HepG2 (cell line): ENCODE measurements at regions not wholly inside any gene's neighbourhood (a gene's known extent, or its start where the extent isn't known, plus 50 kb on each side); places are given as distances from the start of the nearest gene placed in this dataset.

Experiments
- CENPX ChIP-seq: sonication (generic); formaldehyde crosslinking; IDR thresholded peaks from 2 replicates; pipeline ENCODE4 v1.9.0; 2021; ENCODE audit warnings: mild to moderate bottlenecking, missing genetic modification reagents, moderate library complexity
- FIP1L1 ChIP-seq: fragments of 200-400 bp; formaldehyde crosslinking; IDR thresholded peaks from 2 replicates; pipeline ENCODE4 v1.6.1; 2018; ENCODE audit warnings: low read depth, mild to moderate bottlenecking, low read length, moderate library complexity, borderline replicate concordance; ENCODE audit not compliant: insufficient read depth
- FOSL1 ChIP-seq: sonication (generic); formaldehyde crosslinking; IDR thresholded peaks from 2 replicates; pipeline ENCODE4 v1.9.0; 2021; ENCODE audit warnings: missing genetic modification reagents, borderline replicate concordance
- FOXK2 ChIP-seq: fragments of 450-650 bp; IDR thresholded peaks from 2 replicates; pipeline ENCODE4 v1.6.1; 2016
- GABPA ChIP-seq, 2 experiments: IDR thresholded peaks; 2 replicates each; pipeline ENCODE4 v1.6.1; 2011 to 2016; ENCODE audit warnings: low read depth in 2 of 2, low read length in 1 of 2, missing biosample characterization in 1 of 2, missing genetic modification characterization in 1 of 2
- KAT2B ChIP-seq: fragments of 150-350 bp; IDR thresholded peaks from 2 replicates; pipeline ENCODE4 v1.6.1; 2014; ENCODE audit warnings: low read depth, low read length, borderline replicate concordance
- REXO4 ChIP-seq: sonication (generic); formaldehyde crosslinking; IDR thresholded peaks from 2 replicates; pipeline ENCODE4 v1.8.0; 2022; ENCODE audit warnings: missing genetic modification reagents, mild to moderate bottlenecking, borderline replicate concordance
- SMAD3 ChIP-seq: sonication (generic); formaldehyde crosslinking; IDR thresholded peaks from 2 replicates; pipeline ENCODE4 v1.4.0; 2020; ENCODE audit warnings: missing genetic modification reagents
- SRY ChIP-seq: sonication (generic); formaldehyde crosslinking; IDR thresholded peaks from 2 replicates; pipeline ENCODE4 v1.8.0; 2022; ENCODE audit warnings: mild to moderate bottlenecking, missing genetic modification reagents
- TGIF2 ChIP-seq: IDR thresholded peaks from 2 replicates; pipeline ENCODE4 v1.6.1; 2016; ENCODE audit warnings: control low read depth, missing compliant biosample characterization
- TSC22D2 ChIP-seq: sonication (generic); formaldehyde crosslinking; IDR thresholded peaks from 2 replicates; pipeline ENCODE4 v1.5.1; 2020; ENCODE audit warnings: missing genetic modification reagents, mild to moderate bottlenecking, borderline replicate concordance
- ZNF121 ChIP-seq: sonication (generic); formaldehyde crosslinking; IDR thresholded peaks from 2 replicates; pipeline ENCODE4 v1.5.0; 2020; ENCODE audit warnings: mild to moderate bottlenecking, missing genetic modification reagents
- ZNF17 ChIP-seq: sonication (generic); formaldehyde crosslinking; IDR thresholded peaks from 2 replicates; pipeline ENCODE4 v1.5.0; 2020; ENCODE audit warnings: mild to moderate bottlenecking, missing genetic modification reagents
- ZNF430 ChIP-seq: sonication (generic); formaldehyde crosslinking; IDR thresholded peaks from 2 replicates; pipeline ENCODE4 v1.9.0; 2021; ENCODE audit warnings: mild to moderate bottlenecking, missing genetic modification reagents
- ZNF431 ChIP-seq: sonication (generic); formaldehyde crosslinking; IDR thresholded peaks from 2 replicates; pipeline ENCODE4 v1.9.0; 2022; ENCODE audit warnings: missing genetic modification reagents, low read depth, mild to moderate bottlenecking, borderline replicate concordance
- ZNF451 ChIP-seq: sonication (generic); formaldehyde crosslinking; IDR thresholded peaks from 2 replicates; pipeline ENCODE4 v1.5.0; 2020; ENCODE audit warnings: mild to moderate bottlenecking, missing genetic modification reagents
- ZNF564 ChIP-seq: sonication (generic); formaldehyde crosslinking; IDR thresholded peaks from 2 replicates; pipeline ENCODE4 v1.8.1; 2023; ENCODE audit warnings: mild to moderate bottlenecking, missing genetic modification reagents
- ZSCAN29 ChIP-seq: sonication (generic); formaldehyde crosslinking; conservative IDR thresholded peaks from 2 replicates; pipeline ENCODE4 v1.4.0; 2020; ENCODE audit warnings: mild to moderate bottlenecking, missing genetic modification reagents
- ZZZ3 ChIP-seq: sonication (generic); formaldehyde crosslinking; IDR thresholded peaks from 2 replicates; pipeline ENCODE4 v1.4.0; 2020; ENCODE audit warnings: missing genetic modification reagents, mild to moderate bottlenecking, borderline replicate concordance
- TF ChIP-seq, protein P1 (sequence below): IDR thresholded peaks from 2 replicates; pipeline ENCODE4 v1.4.0; 2020; ENCODE audit warnings: mild to moderate bottlenecking, missing genetic modification reagents
- TF ChIP-seq, protein P2 (sequence below): IDR thresholded peaks from 2 replicates; pipeline ENCODE4 v1.6.1; 2018; ENCODE audit warnings: missing genetic modification reagents
- TF ChIP-seq, protein P3 (sequence below): sonication (generic); formaldehyde crosslinking; IDR thresholded peaks from 2 replicates; pipeline ENCODE4 v1.4.0; 2020; ENCODE audit warnings: low read depth, mild to moderate bottlenecking, missing genetic modification reagents
- TF ChIP-seq, protein P4 (sequence below): sonication (generic); formaldehyde crosslinking; IDR thresholded peaks from 2 replicates; pipeline ENCODE4 v1.4.0; 2020; ENCODE audit warnings: missing genetic modification reagents, borderline replicate concordance

DNA sequence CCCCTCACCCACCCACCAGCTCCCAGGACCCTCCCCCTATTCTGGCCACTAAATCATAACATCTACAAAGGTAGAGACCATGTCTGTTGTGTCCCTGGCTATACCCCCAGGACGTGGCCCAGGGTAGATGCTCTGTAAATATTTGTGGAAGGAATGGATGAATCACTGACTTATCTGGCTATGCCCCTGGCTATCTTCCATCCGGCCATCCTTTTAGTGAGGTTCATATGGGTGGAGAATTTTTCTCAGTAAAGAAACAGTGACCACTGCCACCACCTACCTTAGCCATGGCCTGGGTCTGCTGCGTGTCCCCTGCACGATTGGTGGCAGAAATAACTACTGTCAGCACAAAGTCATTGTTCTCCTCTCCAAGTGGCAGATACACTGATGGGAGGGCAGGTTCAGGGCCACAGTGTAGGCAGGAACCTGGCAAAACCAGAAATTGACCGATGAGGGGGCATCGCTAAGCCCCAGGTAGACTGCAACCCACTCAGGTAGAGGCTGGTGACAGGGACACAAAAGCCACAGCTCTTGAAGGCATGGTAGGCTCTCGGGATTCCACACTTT is 63.1 kb upstream of the BCO1 start (continued):
- TF ChIP-seq, protein P1, sequence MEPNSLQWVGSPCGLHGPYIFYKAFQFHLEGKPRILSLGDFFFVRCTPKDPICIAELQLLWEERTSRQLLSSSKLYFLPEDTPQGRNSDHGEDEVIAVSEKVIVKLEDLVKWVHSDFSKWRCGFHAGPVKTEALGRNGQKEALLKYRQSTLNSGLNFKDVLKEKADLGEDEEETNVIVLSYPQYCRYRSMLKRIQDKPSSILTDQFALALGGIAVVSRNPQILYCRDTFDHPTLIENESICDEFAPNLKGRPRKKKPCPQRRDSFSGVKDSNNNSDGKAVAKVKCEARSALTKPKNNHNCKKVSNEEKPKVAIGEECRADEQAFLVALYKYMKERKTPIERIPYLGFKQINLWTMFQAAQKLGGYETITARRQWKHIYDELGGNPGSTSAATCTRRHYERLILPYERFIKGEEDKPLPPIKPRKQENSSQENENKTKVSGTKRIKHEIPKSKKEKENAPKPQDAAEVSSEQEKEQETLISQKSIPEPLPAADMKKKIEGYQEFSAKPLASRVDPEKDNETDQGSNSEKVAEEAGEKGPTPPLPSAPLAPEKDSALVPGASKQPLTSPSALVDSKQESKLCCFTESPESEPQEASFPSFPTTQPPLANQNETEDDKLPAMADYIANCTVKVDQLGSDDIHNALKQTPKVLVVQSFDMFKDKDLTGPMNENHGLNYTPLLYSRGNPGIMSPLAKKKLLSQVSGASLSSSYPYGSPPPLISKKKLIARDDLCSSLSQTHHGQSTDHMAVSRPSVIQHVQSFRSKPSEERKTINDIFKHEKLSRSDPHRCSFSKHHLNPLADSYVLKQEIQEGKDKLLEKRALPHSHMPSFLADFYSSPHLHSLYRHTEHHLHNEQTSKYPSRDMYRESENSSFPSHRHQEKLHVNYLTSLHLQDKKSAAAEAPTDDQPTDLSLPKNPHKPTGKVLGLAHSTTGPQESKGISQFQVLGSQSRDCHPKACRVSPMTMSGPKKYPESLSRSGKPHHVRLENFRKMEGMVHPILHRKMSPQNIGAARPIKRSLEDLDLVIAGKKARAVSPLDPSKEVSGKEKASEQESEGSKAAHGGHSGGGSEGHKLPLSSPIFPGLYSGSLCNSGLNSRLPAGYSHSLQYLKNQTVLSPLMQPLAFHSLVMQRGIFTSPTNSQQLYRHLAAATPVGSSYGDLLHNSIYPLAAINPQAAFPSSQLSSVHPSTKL (CRISPR knock-in tag) = peak; percentile 77; the same call in 1 of the 2 replicates
- TF ChIP-seq TGIF2 (CRISPR knock-in tag) (no peak), ZNF430 (CRISPR knock-in tag) (no peak), ZNF451 (CRISPR knock-in tag) (no peak), ZNF121 (CRISPR knock-in tag) (no peak), FOXK2 (no peak), FOSL1 (CRISPR knock-in tag) (peak; percentile 58; the same call in 1 of the 2 replicates), FIP1L1 (no peak), KAT2B (no peak), SRY (no peak), GABPA (IDR thresholded peaks at IDR 0.05; ENCODE audit: low read depth, low read length) (no peak), GABPA (CRISPR knock-in tag; IDR thresholded peaks at IDR 0.05; ENCODE audit: low read depth) (no peak), SMAD3 (CRISPR knock-in tag) (no peak), REXO4 (CRISPR knock-in tag) (no peak), ZZZ3 (no peak), TSC22D2 (CRISPR knock-in tag) (no peak), ZSCAN29 (CRISPR knock-in tag) (no peak), ZNF431 (no peak), ZNF564 (CRISPR knock-in tag) (no peak), ZNF17 (CRISPR knock-in tag) (no peak), CENPX (no peak)
- TF ChIP-seq, protein P2, sequence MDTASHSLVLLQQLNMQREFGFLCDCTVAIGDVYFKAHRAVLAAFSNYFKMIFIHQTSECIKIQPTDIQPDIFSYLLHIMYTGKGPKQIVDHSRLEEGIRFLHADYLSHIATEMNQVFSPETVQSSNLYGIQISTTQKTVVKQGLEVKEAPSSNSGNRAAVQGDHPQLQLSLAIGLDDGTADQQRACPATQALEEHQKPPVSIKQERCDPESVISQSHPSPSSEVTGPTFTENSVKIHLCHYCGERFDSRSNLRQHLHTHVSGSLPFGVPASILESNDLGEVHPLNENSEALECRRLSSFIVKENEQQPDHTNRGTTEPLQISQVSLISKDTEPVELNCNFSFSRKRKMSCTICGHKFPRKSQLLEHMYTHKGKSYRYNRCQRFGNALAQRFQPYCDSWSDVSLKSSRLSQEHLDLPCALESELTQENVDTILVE (CRISPR knock-in tag) = no peak
- TF ChIP-seq, protein P3, sequence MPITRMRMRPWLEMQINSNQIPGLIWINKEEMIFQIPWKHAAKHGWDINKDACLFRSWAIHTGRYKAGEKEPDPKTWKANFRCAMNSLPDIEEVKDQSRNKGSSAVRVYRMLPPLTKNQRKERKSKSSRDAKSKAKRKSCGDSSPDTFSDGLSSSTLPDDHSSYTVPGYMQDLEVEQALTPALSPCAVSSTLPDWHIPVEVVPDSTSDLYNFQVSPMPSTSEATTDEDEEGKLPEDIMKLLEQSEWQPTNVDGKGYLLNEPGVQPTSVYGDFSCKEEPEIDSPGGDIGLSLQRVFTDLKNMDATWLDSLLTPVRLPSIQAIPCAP (CRISPR knock-in tag) = no peak
- TF ChIP-seq, protein P4, sequence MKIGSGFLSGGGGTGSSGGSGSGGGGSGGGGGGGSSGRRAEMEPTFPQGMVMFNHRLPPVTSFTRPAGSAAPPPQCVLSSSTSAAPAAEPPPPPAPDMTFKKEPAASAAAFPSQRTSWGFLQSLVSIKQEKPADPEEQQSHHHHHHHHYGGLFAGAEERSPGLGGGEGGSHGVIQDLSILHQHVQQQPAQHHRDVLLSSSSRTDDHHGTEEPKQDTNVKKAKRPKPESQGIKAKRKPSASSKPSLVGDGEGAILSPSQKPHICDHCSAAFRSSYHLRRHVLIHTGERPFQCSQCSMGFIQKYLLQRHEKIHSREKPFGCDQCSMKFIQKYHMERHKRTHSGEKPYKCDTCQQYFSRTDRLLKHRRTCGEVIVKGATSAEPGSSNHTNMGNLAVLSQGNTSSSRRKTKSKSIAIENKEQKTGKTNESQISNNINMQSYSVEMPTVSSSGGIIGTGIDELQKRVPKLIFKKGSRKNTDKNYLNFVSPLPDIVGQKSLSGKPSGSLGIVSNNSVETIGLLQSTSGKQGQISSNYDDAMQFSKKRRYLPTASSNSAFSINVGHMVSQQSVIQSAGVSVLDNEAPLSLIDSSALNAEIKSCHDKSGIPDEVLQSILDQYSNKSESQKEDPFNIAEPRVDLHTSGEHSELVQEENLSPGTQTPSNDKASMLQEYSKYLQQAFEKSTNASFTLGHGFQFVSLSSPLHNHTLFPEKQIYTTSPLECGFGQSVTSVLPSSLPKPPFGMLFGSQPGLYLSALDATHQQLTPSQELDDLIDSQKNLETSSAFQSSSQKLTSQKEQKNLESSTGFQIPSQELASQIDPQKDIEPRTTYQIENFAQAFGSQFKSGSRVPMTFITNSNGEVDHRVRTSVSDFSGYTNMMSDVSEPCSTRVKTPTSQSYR (CRISPR knock-in tag) = no peak
